Peyer's patch (tissue), 4 donors: ENCODE measurements at regions not wholly inside any gene's neighbourhood (a gene's known extent, or its start where the extent isn't known, plus 50 kb on each side); places are given as distances from the start of the nearest gene placed in this dataset.

Source experiments
- CTCF ChIP-seq, 6 experiments: fragments of 450-650 bp in 4 of 6; fragments of 200-600 bp in 2 of 6; sonication (generic) in 1 of 6; IDR thresholded peaks; one replicate each; pipeline ENCODE4 v1.5.1; 2017 to 2019; ENCODE audit warnings: antibody characterized with exemption in 6 of 6, mild to moderate bottlenecking in 3 of 6, moderate library complexity in 1 of 6
- POLR2A ChIP-seq, 2 donors: fragments of 450-650 bp; IDR thresholded peaks; one replicate each; pipeline ENCODE4 v1.5.1; 2017; ENCODE audit warnings: antibody characterized with exemption in 2 of 2, mild to moderate bottlenecking in 2 of 2, moderate library complexity in 2 of 2

- TF ChIP-seq CTCF (IDR thresholded peaks at IDR 0.05) (no peak), POLR2A (IDR thresholded peaks at IDR 0.05) (no peak)
These were observed 381.4 kb upstream of the RGMB start for GRCh38 chr5:98391921-98392625.
